PC-9 (cell line): ENCODE measurements at regions not wholly inside any gene's neighbourhood (a gene's known extent, or its start where the extent isn't known, plus 50 kb on each side); places are given as distances from the start of the nearest gene placed in this dataset.

Experiments used
- BruUV-seq: library from RNA; stranded (reverse); fragments of 400-500 nt; replicated peaks from 2 replicates; lab custom pipeline; 2021; lab: Mats Ljungman, UMichigan
- CTCF ChIA-PET: fragments of 300-600 bp; sonication (Branson Sonifier 250); formaldehyde crosslinking; loops from one replicate; lab custom pipeline; 2022; ENCODE audit warnings: antibody characterized with exemption; lab: Charles Lee
- POLR2A ChIA-PET: fragments of 300-600 bp; sonication (Branson Sonifier 250); formaldehyde crosslinking; loops from one replicate; lab custom pipeline; 2022; ENCODE audit warnings: antibody characterized with exemption; ENCODE audit not compliant: unreplicated experiment; lab: Charles Lee
- DNase-seq, 2 experiments: peaks; one replicate each; pipeline versions ENCODE4 v3.0.0 to v3.0.0-alpha.2; 2015 to 2022; ENCODE audit warnings: mixed read lengths in 1 of 2
- H2AFZ ChIP-seq: fragments of 200-600 bp; sonication (generic); 2 replicates; pipeline ENCODE4 v1.8.1; 2017; ENCODE audit warnings: antibody characterized with exemption
- H3F3A ChIP-seq: fragments of 200-600 bp; sonication (generic); 2 replicates; pipeline ENCODE4 v1.8.1; 2017; ENCODE audit warnings: antibody characterized with exemption, mild to moderate bottlenecking, low read depth; ENCODE audit not compliant: insufficient read depth
- H3K27ac ChIP-seq: fragments of 200-600 bp; sonication (generic); 2 replicates; pipeline ENCODE4 v1.6.1; 2016; ENCODE audit warnings: mixed run types
- H3K27me3 ChIP-seq: fragments of 200-600 bp; sonication (generic); 2 replicates; pipeline ENCODE4 v1.6.1; 2016; ENCODE audit warnings: low read depth, mixed run types; ENCODE audit not compliant: insufficient read depth
- H3K36me3 ChIP-seq: fragments of 200-600 bp; sonication (generic); 2 replicates; pipeline ENCODE4 v1.6.1; 2016; ENCODE audit warnings: low read depth, mixed run types
- H3K4me1 ChIP-seq: fragments of 200-600 bp; sonication (generic); replicated peaks from 2 replicates; pipeline ENCODE4 v1.6.1; 2016; ENCODE audit warnings: mixed run types; ENCODE audit not compliant: insufficient read depth
- H3K4me2 ChIP-seq: fragments of 200-600 bp; sonication (generic); 2 replicates; pipeline ENCODE4 v1.6.1; 2017; ENCODE audit warnings: mixed run types
- H3K4me3 ChIP-seq: fragments of 200-600 bp; sonication (generic); 2 replicates; pipeline ENCODE4 v1.6.1; 2016; ENCODE audit warnings: mixed run types
- H3K79me2 ChIP-seq: fragments of 200-600 bp; sonication (generic); 2 replicates; pipeline ENCODE4 v1.6.1; 2017; ENCODE audit warnings: low read depth, mixed run types
- H3K9me2 ChIP-seq: fragments of 200-600 bp; sonication (generic); 2 replicates; pipeline ENCODE4 v1.8.1; 2017; ENCODE audit warnings: mild to moderate bottlenecking; ENCODE audit not compliant: insufficient read depth
- H3K9me3 ChIP-seq: fragments of 200-600 bp; sonication (generic); 2 replicates; pipeline ENCODE4 v1.8.1; 2016; ENCODE audit warnings: low read depth; ENCODE audit not compliant: insufficient read depth
- H4K20me1 ChIP-seq: fragments of 200-600 bp; sonication (generic); 2 replicates; pipeline ENCODE4 v1.8.1; 2017; ENCODE audit not compliant: insufficient read depth
- EZH2 ChIP-seq: fragments of 200-600 bp; sonication (generic); IDR thresholded peaks from 2 replicates; pipeline ENCODE4 v1.8.0; 2017; ENCODE audit warnings: antibody characterized with exemption, low read depth
- intact Hi-C: fragments of 100-400 bp; cut with micrococcal nuclease; formaldehyde crosslinking; loops from one replicate; pipeline ENCODE4 v1.10.0; 2022; ENCODE audit not compliant: unreplicated experiment
- TF ChIP-seq, protein P1 (sequence below): fragments of 200-600 bp; sonication (generic); conservative IDR thresholded peaks from 2 replicates; pipeline ENCODE4 v1.6.1; 2017; ENCODE audit warnings: mixed run types, antibody characterized with exemption, mild to moderate bottlenecking, moderate library complexity

DNA sequence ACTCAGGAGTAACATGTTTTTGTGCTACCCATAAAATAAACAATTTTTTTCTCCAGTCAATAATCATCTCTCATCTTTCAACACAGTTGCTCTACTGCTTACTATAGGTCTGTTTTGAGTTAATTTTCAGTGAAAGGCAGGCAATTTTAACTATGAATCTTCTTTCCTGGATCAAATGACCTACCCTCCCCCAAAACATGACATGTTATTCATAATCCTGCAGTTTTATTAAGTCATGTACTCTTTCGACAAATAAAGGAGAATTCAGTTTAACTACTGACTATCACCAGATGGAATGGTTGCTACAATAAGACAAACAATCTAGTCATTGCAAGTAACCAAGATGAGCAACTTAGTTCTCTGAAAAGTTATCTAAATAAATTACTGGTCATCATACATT is 106.0 kb upstream of the FAR2 start:
- ChIA-PET POLR2A (no interaction called here), CTCF (no interaction called here)
- no peak overlapping the region for H3K4me2 ChIP-seq
- TF ChIP-seq, protein P1, sequence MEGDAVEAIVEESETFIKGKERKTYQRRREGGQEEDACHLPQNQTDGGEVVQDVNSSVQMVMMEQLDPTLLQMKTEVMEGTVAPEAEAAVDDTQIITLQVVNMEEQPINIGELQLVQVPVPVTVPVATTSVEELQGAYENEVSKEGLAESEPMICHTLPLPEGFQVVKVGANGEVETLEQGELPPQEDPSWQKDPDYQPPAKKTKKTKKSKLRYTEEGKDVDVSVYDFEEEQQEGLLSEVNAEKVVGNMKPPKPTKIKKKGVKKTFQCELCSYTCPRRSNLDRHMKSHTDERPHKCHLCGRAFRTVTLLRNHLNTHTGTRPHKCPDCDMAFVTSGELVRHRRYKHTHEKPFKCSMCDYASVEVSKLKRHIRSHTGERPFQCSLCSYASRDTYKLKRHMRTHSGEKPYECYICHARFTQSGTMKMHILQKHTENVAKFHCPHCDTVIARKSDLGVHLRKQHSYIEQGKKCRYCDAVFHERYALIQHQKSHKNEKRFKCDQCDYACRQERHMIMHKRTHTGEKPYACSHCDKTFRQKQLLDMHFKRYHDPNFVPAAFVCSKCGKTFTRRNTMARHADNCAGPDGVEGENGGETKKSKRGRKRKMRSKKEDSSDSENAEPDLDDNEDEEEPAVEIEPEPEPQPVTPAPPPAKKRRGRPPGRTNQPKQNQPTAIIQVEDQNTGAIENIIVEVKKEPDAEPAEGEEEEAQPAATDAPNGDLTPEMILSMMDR: no peak
- no peak for TF ChIP-seq EZH2
- H3K36me3 ChIP-seq: no peaks in the 10 kb centered on the region
- H4K20me1 ChIP-seq: no peaks in the 10 kb centered on the region
- H3F3A ChIP-seq: no peaks in the 10 kb centered on the region
- H3K9me2 ChIP-seq: no peaks in the 10 kb centered on the region; the same call in 1 of the 2 replicates
- no TSS peak for BruUV-seq
- no peaks in the 10 kb centered on the region for H3K79me2 ChIP-seq
- intact Hi-C loops: no loop called here
- no peak overlapping the region for H3K27ac ChIP-seq
- DNase-seq: no peak
- H3K9me3 ChIP-seq: no peaks in the 10 kb centered on the region
- peaks cover 8% of the 10 kb centered on the region for H3K4me1 ChIP-seq
- H2AFZ ChIP-seq: no peak overlapping the region
- no peak overlapping the region for H3K4me3 ChIP-seq
- no peaks in the 10 kb centered on the region for H3K27me3 ChIP-seq

DNA sequence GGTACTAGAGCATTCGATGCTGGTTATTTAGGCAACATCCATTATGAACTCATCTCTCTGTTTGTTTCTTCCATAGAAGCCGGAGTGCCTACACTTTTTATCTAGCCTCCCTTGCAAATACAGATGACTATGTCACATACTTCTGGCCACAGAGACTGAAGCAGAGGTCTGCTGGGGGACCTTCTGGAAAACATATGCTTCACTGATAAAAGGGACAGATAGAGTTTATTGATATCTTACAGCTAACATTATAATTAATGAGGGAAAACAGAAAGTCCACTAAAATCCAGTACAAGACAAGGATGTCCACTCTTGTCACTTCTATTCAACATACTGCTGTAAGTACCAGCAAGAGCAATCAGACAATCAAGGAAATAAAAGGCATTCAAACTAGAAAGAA is 104.3 kb upstream of the FAR2 start:
- POLR2A ChIA-PET: no interaction called here
- DNase-seq: no peak
- no peak overlapping the region for H2AFZ ChIP-seq
- H3K27me3 ChIP-seq: no peaks in the 10 kb centered on the region
- intact Hi-C loops: no loop called here
- H3F3A ChIP-seq: no peaks in the 10 kb centered on the region
- TF ChIP-seq, protein P1: no peak
- no peak for TF ChIP-seq EZH2
- BruUV-seq: no TSS peak
- peaks cover 8% of the 10 kb centered on the region for H3K4me1 ChIP-seq
- H3K79me2 ChIP-seq: no peaks in the 10 kb centered on the region
- H3K27ac ChIP-seq: no peak overlapping the region
- H3K4me3 ChIP-seq: no peak overlapping the region
- CTCF ChIA-PET: no interaction called here
- H3K9me2 ChIP-seq: no peaks in the 10 kb centered on the region; the same call in 1 of the 2 replicates
- H3K9me3 ChIP-seq: no peaks in the 10 kb centered on the region
- no peaks in the 10 kb centered on the region for H4K20me1 ChIP-seq
- no peaks in the 10 kb centered on the region for H3K36me3 ChIP-seq
- no peak overlapping the region for H3K4me2 ChIP-seq

DNA sequence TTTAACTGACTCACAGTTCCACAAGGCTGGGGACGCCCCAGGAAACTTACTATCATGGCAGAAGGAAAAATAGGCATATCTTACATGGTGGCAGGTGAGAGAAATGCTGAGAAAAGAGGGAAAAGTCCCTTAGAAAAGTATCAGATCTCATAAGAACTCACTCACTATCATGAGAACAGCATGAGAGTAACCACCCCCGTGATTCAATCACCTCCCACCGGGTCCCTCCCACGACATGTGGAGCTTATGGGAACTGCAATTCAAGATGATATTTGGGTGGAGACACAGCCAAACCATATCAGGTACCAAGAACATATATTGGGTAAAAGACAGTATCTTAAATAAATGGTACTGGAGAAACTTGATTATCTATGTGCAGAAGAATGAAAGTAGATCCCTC is 100.3 kb upstream of the FAR2 start:
- CTCF ChIA-PET: no interaction called here
- H3K4me3 ChIP-seq: no peak overlapping the region

More for the DNA sequence above, 100.3 kb upstream of the FAR2 start:
- Histone ChIP-seq H3F3A (no peaks in the 10 kb centered on the region), H4K20me1 (no peaks in the 10 kb centered on the region), H2AFZ (peak overlapping the region; percentile 52; the same call in 1 of the 2 replicates), H3K27me3 (no peaks in the 10 kb centered on the region), H3K4me2 (no peak overlapping the region), H3K27ac (no peak overlapping the region), H3K9me2 (no peaks in the 10 kb centered on the region), H3K4me1 (no peaks in the 10 kb centered on the region), H3K9me3 (no peaks in the 10 kb centered on the region), H3K36me3 (no peaks in the 10 kb centered on the region), H3K79me2 (no peaks in the 10 kb centered on the region)
- DNase-seq: no peak
- intact Hi-C loops: no loop called here
- BruUV-seq: no TSS peak
- POLR2A ChIA-PET: no interaction called here
- no peak for TF ChIP-seq EZH2
- TF ChIP-seq, protein P1: no peak
